GM18502 (cell line): ENCODE measurements at regions not wholly inside any gene's neighbourhood (a gene's known extent, or its start where the extent isn't known, plus 50 kb on each side); places are given as distances from the start of the nearest gene placed in this dataset.
"Not testable (repeated sequence)": the region's sequence is repeated elsewhere in the genome, so short reads cannot be mapped to it uniquely, and the experiment has no call there.

Experiments used
- ATAC-seq: cut with Tn5 transposase; IDR thresholded peaks from one replicate; pipeline ENCODE4 v1.9.1; 2021; ENCODE audit warnings: mild to moderate bottlenecking; ENCODE audit not compliant: unreplicated experiment, poor library complexity

DNA sequence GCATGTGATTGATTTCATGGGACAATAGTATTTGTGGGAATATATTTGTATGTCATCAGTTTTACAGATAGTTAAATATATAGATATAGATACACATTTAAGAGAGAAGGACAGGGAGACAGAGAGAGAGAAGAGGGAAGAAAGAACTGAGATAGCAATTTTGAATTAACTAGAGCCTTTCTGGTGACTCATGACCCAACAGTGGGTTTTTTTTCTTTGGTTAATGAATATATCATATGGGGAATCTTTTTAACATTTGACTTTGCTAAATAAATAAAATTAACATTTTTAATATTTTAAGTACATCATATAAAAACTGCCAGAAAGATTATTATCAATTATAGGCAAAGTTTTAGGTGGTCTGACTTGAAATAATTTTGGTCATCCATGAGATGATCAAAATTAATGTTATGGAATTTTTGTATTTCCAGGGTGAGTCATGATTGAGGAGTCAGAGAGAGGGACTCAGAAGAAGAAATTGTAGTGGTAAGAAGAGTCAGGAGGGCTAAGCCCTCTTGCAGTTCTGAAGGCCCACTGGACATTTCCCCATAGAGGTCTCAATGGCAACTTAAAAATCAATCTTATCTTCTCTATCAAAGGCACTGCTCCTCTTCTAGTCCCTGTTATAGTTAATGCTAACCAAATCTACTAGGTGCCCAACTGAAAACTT lies 508.1 kb upstream of the MAP3K7 start:
- ATAC-seq, result no peak

GRCh38 chr6:91094341-91094740 lies 507.5 kb upstream of the MAP3K7 start:
- no peak for ATAC-seq

DNA sequence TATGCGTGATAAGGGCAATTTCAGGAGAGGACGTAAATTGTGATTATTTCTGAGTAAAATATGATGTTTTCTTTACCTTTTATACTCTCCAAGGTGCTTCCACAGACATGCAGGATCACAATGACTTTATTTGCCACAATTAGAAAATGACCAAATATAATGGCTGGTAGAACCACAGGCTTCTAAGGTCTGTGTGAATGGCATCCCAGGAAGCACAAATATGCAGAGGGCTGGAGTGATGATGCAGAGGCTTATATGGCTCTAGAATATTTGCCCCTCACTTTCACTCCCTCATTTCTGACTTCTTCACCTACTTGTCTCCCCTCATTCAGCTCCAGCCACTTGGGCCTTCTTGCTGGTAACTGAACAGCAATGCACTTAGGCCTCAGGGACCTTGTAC lies 502.1 kb upstream of the MAP3K7 start:
- ATAC-seq, result no peak

DNA sequence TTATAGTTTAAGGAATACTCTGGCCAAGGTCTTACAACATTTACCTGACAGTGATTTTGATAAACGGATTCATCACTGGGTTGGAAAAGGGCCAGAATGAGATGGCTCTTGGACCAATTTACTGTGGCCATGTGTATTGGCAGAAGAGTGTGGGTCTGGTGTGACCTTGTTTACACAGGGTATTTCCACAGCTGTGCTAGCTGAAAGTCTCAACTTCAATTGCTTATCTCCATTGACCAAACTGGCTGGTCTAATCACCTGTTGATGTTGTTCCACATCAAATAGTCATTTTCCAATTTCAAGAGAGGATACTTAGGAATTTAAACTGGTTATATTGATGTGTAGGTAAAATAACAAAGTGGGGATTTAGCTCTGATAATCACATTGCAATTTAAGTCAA lies 501.6 kb upstream of the MAP3K7 start:
- ATAC-seq, result no peak

GRCh38 chr6:91087908-91088307 lies 501.0 kb upstream of the MAP3K7 start:
- ATAC-seq, result no peak

DNA sequence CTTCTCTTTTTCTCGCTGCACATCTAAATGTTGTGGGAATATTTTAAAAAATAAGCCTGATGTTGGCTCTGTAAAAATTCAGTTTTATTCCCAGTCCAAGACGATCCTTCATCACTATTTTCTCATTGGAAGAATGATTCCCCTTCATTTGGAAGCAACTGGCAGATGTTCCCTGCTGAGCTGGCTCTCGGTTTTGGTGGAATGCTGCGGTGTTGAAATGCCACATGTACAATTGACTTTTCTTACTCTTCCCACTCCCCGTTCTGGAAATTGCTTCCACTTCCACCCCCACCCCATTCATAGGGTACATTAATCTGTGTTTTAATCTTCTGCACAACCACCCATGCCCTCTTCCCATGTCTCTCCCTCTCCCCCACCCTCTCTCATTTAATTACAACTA lies 496.3 kb upstream of the MAP3K7 start:
- ATAC-seq, result no peak

GRCh38 chr6:91082311-91082832 lies 495.5 kb upstream of the MAP3K7 start:
- no peak for ATAC-seq

DNA sequence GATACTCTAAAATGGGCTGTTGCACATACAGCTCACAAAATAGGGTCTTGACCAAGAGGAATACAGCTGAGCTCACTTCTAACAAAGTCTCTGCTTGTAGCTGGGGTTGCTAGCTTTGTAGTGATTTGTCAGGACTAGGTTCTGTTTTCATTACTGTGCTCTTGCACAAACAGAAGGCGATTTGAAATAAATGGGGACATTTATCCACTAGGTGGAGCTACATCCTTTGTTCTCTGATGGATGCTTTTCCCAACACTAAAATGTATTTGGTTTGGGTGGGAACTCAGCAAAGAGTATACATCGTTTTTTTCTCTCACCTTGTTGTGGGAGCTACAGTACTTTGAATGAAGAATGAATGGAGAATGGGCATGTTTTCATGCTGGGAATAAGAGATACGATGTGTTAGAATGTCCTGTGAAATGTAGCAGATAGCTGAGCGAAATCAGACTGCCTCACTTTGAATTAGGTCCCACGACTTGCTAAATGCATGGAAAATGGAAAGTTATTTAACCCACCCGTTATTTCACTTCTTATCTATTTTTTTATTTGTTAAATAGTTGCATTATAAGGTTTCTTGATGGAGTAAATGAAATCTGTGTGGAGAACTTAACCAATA lies 494.7 kb upstream of the MAP3K7 start:
- ATAC-seq, result peak; percentile 72

DNA sequence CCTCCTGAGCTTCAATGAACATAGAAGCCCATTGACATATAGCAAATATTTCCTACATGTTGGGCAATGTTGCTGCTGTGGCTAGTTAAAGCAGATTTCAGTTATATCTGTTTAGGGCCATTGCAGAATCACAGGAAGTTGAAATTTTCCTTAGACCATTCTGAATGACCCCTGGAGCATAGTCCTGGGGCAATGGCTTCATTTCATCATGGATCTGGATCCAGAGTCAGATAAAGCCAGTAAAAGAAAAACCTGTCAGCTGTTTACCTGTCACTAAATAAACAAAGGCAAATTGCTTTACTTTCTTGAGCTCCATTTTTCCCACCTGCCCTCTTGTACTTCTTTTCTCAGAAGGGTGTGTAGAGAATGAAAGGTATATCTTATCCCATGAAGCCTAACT lies 494.0 kb upstream of the MAP3K7 start:
- no peak for ATAC-seq

DNA sequence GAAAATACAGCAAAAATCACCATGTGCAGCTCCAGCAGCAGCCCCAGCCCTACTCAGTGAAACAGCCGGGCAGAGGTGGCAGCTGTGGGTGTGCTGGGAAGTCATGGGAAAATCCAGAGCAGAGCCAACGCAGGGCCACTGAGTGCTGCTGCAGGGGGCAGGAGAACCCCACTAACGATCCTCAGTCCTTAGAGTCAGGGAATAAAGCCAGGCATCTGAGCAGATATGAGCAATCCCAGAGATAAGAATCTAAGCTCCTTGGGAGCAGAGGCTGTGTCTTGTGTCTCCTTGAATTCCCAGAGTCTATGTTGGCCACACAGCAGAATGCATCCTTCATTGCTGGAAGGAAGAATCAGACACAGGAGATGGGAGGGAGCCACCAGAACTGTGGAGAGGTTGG lies 493.1 kb upstream of the MAP3K7 start:
- no peak for ATAC-seq

DNA sequence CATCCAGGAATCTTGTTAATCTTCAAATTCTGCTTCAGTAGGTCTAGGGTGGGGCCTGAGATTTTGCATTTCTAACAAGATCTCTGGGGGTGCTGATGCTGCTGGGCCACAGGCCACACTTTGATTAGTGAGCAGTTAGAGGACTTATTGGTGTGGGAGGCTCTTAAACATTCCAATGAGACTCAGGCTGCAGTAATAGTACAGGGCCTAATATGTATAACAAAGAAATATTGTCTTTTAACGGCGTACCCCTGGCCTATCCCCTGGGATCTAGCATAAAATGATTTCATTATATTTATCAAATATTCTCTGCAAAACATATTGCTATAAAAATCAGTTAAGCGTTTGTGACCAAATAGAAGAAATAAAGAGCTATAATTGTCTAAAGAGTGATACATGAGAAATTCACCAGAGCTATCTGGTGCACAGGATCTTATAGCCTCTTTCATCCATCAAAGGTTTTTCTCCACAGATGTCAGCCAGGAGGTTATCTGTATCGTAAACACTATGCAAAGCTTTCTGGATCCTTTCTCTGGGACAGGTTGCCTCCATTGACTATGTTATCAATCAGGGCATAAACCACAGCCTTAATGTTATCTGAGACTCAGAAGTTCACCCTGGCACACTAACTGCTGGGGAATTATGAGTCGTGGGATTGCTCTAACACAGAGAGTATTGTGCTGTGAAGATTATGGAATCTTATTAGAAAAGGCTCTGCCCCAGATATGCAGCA lies 488.5 kb upstream of the MAP3K7 start:
- ATAC-seq, result no peak

DNA sequence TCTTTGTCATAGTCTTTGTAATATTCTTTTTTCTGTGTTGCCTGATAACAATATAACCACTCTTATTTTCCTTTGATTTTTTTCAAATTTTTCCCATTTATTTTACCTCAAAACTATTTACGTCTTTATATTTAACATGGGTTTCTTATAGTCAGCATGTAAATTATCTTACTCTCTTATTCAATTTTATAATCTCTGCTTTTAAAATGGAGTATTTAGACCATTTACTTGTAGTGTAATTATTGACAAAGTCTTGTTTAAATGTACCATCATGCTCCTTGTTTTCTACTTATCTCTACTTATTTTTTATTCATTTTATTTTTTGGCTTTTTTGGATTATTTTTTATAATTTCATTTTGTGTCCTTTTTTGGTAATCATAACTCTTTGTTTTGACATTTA lies 476.5 kb upstream of the MAP3K7 start:
- no peak for ATAC-seq

- no peak for ATAC-seq
Measured at GRCh38 chr6:91057689-91058088, 470.8 kb upstream of the MAP3K7 start.

DNA sequence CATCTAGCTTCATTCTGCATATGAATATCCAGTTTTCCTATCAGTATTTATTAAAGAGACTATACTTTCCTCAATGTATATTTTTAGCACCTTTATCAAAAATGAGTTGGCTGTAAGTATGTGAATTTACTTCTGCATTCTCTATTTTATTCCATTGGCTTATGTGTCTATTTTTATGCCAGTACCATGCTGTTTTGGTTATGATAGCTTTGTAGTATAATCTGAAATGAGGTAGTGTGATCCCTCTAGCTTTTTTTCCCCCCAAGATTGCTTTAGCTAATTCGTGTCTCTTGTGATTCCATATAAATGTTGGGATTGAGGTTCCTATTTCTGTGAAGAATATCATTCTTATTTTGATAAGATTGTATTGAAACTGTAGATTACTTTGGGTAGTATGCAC lies 469.1 kb upstream of the MAP3K7 start:
- ATAC-seq, result no peak

DNA sequence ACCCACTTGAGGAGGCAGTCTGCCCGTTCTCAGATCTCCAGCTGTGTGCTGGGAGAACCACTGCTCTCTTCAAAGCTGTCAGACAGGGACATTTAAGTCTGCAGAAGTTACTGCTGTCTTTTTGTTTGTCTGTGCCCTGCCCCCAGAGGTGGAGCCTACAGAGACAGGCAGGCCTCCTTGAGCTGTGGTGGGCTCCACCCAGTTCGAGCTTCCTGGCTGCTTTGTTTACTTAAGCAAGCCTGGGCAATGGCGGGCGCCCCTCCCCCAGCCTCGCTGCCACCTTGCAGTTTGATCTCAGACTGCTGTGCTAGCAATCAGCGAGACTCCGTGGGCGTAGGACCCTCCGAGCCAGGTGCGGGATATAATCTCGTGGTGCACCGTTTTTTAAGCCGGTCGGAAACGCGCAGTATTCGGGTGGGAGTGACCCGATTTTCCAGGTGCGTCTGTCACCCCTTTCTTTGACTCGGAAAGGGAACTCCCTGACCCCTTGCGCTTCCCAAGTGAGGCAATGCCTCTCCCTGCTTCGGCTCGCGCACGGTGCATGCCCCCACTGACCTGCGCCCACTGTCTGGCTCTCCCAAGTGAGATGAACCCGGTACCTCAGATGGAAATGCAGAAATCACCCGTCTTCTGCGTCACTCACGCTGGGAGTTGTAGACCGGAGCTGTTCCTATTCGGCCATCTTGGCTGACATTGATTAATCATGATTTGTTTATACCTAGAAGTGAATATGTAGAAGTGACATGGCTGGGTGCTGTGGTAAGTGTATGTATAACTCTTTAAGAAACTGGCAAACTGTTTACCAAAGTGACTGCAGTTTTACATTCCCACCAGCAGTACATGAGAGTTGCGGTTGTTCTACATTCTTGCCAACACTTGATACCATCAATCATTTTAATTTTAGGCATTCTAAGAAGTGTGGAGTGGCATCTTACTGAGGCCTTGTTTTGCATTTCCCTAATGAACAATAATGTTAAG lies 465.9 kb upstream of the MAP3K7 start:
- ATAC-seq, result not testable (repeated sequence)

DNA sequence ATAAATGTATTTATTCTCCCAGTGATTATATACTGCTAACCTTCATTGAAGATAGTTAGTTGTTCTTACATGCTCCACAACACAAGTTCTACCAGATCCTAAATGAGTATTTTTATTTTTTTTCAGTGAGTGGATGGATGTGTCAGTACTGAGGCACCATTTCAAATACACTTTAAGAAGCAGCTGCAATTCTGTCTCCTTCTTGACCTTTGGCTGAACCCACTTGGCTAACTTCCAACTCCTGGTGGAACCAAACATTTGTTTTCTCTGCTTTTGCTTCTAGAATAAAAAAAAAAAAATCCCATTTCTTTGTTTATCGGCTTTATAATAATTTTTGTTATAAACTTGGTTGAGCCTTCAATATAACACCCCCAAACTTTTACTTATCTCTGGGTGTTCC lies 458.3 kb upstream of the MAP3K7 start:
- no peak for ATAC-seq

DNA sequence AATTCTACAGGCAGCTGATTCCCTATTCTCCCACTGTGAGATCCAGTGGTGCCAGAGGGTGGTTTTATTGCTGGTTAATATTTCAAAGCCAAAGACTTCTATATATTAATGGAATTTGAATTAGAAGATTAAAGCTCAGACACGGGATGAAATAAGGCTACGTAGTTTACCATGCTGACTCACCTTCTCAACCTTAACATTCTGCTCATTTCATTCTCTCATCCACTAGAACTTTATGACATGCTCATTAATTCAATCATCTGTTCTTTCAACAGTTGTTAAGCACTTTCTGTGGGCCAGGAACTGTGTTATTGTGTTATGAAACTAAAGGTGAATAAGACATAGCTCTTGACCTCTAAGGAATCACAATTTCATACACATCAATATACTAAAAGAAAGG lies 456.9 kb upstream of the MAP3K7 start:
- no peak for ATAC-seq

- no peak for ATAC-seq
Measured at GRCh38 chr6:91042656-91043055, 455.8 kb upstream of the MAP3K7 start.

DNA sequence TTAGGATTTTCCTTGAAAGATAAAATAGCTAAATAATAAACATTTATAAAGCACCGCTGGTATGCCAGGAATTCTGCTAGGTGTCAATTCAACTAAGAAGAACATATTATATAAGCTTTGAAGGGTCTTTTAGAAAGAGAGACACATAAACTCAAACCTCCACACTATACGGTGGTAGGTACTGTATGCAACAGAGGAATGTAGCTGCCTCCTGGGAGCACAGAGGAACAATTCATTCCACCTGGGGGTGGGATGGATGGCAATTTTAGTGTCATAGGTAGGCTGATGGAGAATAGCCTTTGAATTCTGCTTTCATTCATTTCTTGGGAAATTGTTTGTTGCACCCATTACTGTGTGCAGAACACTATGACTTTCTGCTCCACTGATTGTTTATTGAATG lies 447.1 kb upstream of the MAP3K7 start:
- no peak for ATAC-seq

DNA sequence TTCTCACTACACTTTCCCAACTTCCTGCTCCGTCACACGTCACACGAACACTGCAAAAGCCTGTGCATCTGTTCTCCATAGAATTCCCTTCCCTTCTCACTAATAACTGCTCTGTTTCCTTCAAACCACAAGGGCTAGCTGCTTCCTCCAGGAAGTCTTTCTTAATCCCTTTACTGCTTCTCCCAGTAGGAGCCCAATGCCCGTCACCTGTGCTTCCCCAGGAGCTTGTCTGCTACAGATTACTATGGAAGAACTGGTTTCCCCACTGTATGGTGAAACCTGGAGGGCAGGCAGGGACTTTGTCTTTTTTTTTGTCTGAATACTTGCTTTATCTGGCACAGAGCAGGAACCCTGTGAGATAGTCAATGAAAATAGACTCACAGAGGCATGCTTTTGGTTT lies 444.7 kb upstream of the MAP3K7 start:
- ATAC-seq, result no peak
